Cerebellar cortex (tissue), 1 donor: ENCODE measurements at regions not wholly inside any gene's neighbourhood (a gene's known extent, or its start where the extent isn't known, plus 50 kb on each side); places are given as distances from the start of the nearest gene placed in this dataset.

Experiments
- DNase-seq: peaks from one replicate; pipeline ENCODE4 v3.0.0-alpha.2; 2015; ENCODE audit warnings: low spot score

- DNase-seq: peak; percentile 5
Observed at GRCh38 chr7:371119-371778, 81.3 kb downstream of the FOXL3 start.

- no peak for DNase-seq
Observed at GRCh38 chr7:371779-372545, 82.0 kb downstream of the FOXL3 start.

GRCh38 chr7:372546-372931, 82.6 kb downstream of the FOXL3 start:
- DNase-seq: no peak

- no peak for DNase-seq
Observed at GRCh38 chr7:372932-373791, 83.2 kb downstream of the FOXL3 start.

- no peak for DNase-seq
Observed at GRCh38 chr7:373818-374705, 84.1 kb downstream of the FOXL3 start.

- no peak for DNase-seq
Observed at GRCh38 chr7:374706-375311, 84.8 kb downstream of the FOXL3 start.

GRCh38 chr7:375321-375831, 85.4 kb downstream of the FOXL3 start:
- no peak for DNase-seq

GRCh38 chr7:375901-376305, 85.9 kb downstream of the FOXL3 start:
- no peak for DNase-seq

- no peak for DNase-seq
Observed at GRCh38 chr7:376306-377079, 86.5 kb downstream of the FOXL3 start.

GRCh38 chr7:377080-378040, 87.4 kb downstream of the FOXL3 start:
- DNase-seq: no peak

- no peak for DNase-seq
Observed at GRCh38 chr7:378041-378420, 88.1 kb downstream of the FOXL3 start.

- DNase-seq: no peak
Observed at GRCh38 chr7:378551-379455, 88.8 kb downstream of the FOXL3 start.

GRCh38 chr7:379456-380138, 89.6 kb downstream of the FOXL3 start:
- DNase-seq: no peak

GRCh38 chr7:380139-380485, 90.1 kb downstream of the FOXL3 start:
- no peak for DNase-seq

- DNase-seq: no peak
Observed at GRCh38 chr7:380711-381210, 90.8 kb downstream of the FOXL3 start.

GRCh38 chr7:381211-382042, 91.5 kb downstream of the FOXL3 start:
- DNase-seq: no peak

GRCh38 chr7:382043-382400, 92.1 kb downstream of the FOXL3 start:
- no peak for DNase-seq
